ENCODE measurements at regions not wholly inside any gene's neighbourhood (a gene's known extent, or its start where the extent isn't known, plus 50 kb on each side); places are given as distances from the start of the nearest gene placed in this dataset.

- TF ChIP-seq CTCF (IDR thresholded peaks at IDR 0.05) = no peak
- no peaks in the 10 kb centered on the region for H3K9me3 ChIP-seq
- intact Hi-C loops (cut with DNase I) = no loop called here
- WGBS, 3 donors = 39 to 50% (median 41%) methylated on average over 1 of the region's 1 CpG
- H3K27me3 ChIP-seq (ENCODE audit: insufficient read depth in 3 of 3, low read length in 2 of 3) = no peaks in the 10 kb centered on the region
- no peaks in the 10 kb centered on the region for H3K36me3 ChIP-seq (ENCODE audit: insufficient read depth in 1 of 2, low read depth in 1 of 2)
- H3K4me3 ChIP-seq = no peak overlapping the region
- H3K4me1 ChIP-seq = no peaks in the 10 kb centered on the region
- ATAC-seq (no peak), DNase-seq (no peak)
- H3K27ac ChIP-seq = no peak overlapping the region
Observed at GRCh38 chr13:62324842-62325241, 909.2 kb upstream of the PCDH20 start.

DNA sequence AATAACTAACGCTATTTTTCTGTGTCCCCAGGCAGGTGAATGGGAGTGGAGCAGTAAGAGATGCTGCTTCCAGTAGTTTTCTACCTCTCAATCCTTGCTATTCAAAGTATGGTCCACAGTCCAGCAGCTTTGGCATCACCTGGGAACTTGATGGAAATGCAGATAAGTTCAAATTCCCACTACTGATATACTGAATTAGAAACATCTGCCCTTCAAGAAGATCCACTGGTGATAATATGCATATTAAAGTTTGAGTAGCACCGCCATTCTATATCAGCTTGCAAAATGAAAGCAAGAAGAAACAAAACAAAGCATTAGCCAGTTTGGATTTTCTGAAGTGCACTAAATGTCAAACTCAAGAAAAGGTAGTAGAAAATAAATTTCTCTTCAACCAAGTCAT is 906.2 kb upstream of the PCDH20 start:
- Histone ChIP-seq H3K36me3 (ENCODE audit: insufficient read depth in 1 of 2, low read depth in 1 of 2) (no peaks in the 10 kb centered on the region), H3K27ac (no peak overlapping the region), H3K4me3 (no peak overlapping the region), H3K9me3 (no peaks in the 10 kb centered on the region), H3K27me3 (ENCODE audit: insufficient read depth in 3 of 3, low read length in 2 of 3) (no peaks in the 10 kb centered on the region), H3K4me1 (no peaks in the 10 kb centered on the region)
- WGBS, 3 donors = 84 to 88% (median 87%) methylated on average over 2 of the region's 2 CpGs
- intact Hi-C loops (cut with DNase I) = no loop called here
- no peak for TF ChIP-seq CTCF (IDR thresholded peaks at IDR 0.05)
- DNase-seq (no peak), ATAC-seq (no peak)

DNA sequence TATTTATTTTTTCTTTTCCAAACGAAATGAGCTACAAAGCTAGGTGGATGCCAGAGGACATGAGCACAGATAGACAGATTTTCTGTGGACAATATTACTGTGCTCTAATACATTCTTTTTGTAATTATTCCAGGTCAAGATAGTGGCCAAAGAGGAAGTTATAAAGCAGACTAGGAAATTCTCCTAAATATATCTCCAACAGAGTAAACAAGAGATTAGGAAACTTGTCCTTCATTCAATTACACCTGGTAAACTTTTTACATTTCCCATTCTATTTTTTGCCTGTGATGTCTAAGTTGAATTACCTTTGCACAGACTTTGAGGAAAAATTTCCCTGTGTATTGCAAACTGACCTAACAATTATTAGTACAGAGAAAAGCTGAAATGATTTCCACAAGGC is 905.5 kb upstream of the PCDH20 start:
- WGBS, 3 donors = 1 to 14% (median 11%) methylated on average over 1 of the region's 1 CpG
- Histone ChIP-seq H3K9me3 (no peaks in the 10 kb centered on the region), H3K4me3 (no peak overlapping the region), H3K27me3 (ENCODE audit: insufficient read depth in 3 of 3, low read length in 2 of 3) (no peaks in the 10 kb centered on the region), H3K36me3 (ENCODE audit: insufficient read depth in 1 of 2, low read depth in 1 of 2) (no peaks in the 10 kb centered on the region), H3K4me1 (no peaks in the 10 kb centered on the region), H3K27ac (no peak overlapping the region)
- intact Hi-C loops (cut with DNase I) = no loop called here
- DNase-seq = no peak
- ATAC-seq = no peak
- TF ChIP-seq CTCF (IDR thresholded peaks at IDR 0.05) = no peak

GRCh38 chr13:62320129-62321108 is 904.8 kb upstream of the PCDH20 start:
- 39 to 47% (median 41%) methylated on average over 4 of the region's 4 CpGs for WGBS, 3 donors
- Histone ChIP-seq H3K9me3 (no peaks in the 10 kb centered on the region), H3K4me3 (no peak overlapping the region), H3K36me3 (ENCODE audit: insufficient read depth in 1 of 2, low read depth in 1 of 2) (no peaks in the 10 kb centered on the region), H3K27ac (no peak overlapping the region), H3K27me3 (ENCODE audit: insufficient read depth in 3 of 3, low read length in 2 of 3) (no peaks in the 10 kb centered on the region), H3K4me1 (no peaks in the 10 kb centered on the region)
- no peak for DNase-seq
- intact Hi-C loops (cut with DNase I) = no loop called here
- no peak for ATAC-seq
- peak; percentile 41 for TF ChIP-seq CTCF (IDR thresholded peaks at IDR 0.05)

All from psoas muscle (tissue), 7 donors.